ENCODE measurements at regions not wholly inside any gene's neighbourhood (a gene's known extent, or its start where the extent isn't known, plus 50 kb on each side); places are given as distances from the start of the nearest gene placed in this dataset.

DNA sequence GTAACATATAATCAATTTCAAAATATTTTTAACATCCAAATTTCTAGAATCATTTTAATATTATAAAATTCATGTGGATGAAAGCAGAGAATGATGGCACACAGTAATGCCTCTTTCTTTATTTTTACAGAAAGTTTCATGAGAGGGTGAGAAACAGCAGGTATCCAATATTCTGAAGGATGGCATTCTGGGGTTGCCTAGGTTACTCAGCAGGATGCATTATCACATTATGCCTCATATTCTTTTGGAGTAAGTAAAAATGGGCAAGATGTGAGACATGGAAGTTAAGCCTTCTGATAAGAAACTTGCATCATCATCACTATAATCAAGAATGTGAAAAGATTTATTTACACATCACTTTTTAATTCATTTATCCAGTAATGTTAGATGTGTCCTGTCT, 148.7 kb upstream of the PGR start:
- no peaks in the 10 kb centered on the region for H3K4me1 ChIP-seq (ENCODE audit: control insufficient read depth, extremely low read depth, insufficient read depth, low read length)
- no peak overlapping the region for H3K4me2 ChIP-seq (ENCODE audit: insufficient read depth, low read length)
- FAIRE-seq: no peak
- H3K27me3 ChIP-seq (ENCODE audit: control insufficient read depth in 2 of 2, insufficient read depth in 2 of 2, low read length in 2 of 2): no peaks in the 10 kb centered on the region
- no peak overlapping the region for H3K9ac ChIP-seq (replicated peaks; ENCODE audit: extremely low read depth, insufficient read depth, low read length)
- ChIA-PET CTCF (no interaction called here), POLR2A (no interaction called here)
- H3K36me3 ChIP-seq (ENCODE audit: control insufficient read depth in 2 of 2, extremely low read depth in 1 of 2, insufficient read depth in 2 of 2, low read length in 2 of 2): no peaks in the 10 kb centered on the region
- H3K79me2 ChIP-seq (ENCODE audit: control insufficient read depth, insufficient read depth, low read length): no peaks in the 10 kb centered on the region
- no peak for DNase-seq (ENCODE audit: low read depth, low spot score)
- no peaks in the 10 kb centered on the region for H3K9me3 ChIP-seq (replicated peaks; ENCODE audit: control insufficient read depth, insufficient read depth, low read length)
- BruUV-seq (replicated peaks): no TSS peak
- TF ChIP-seq GATA2 (IDR thresholded peaks at IDR 0.05; ENCODE audit: insufficient read depth, insufficient read length, low read depth, low read length) (no peak), POLR2A (IDR thresholded peaks at IDR 0.05; ENCODE audit: low read depth, low read length) (no peak), FOS (IDR thresholded peaks at IDR 0.05; ENCODE audit: borderline replicate concordance, insufficient read depth, low read length) (no peak)
- dilution Hi-C loops (cut with MboI; ENCODE audit: extremely low pct_ligation_motif_present, low sequenced_read_pairs) (no loop called here), intact Hi-C loops (cut with micrococcal nuclease) (no loop called here)
- no peak overlapping the region for H2AFZ ChIP-seq (ENCODE audit: low read depth, low read length)
- H3K27ac ChIP-seq (ENCODE audit: insufficient read depth, low read depth, low read length): no peak overlapping the region
- H3K9me1 ChIP-seq (replicated peaks; ENCODE audit: control insufficient read depth, extremely low read depth, insufficient read depth, low read length): no peaks in the 10 kb centered on the region
- H3K4me3 ChIP-seq (replicated peaks in 1 of 3; ENCODE audit: insufficient read depth in 1 of 3, low read depth in 1 of 3, low read length in 3 of 3): no peak overlapping the region
- H4K20me1 ChIP-seq (replicated peaks; ENCODE audit: control insufficient read depth, extremely low read depth, insufficient read depth, low read length): no peaks in the 10 kb centered on the region

DNA sequence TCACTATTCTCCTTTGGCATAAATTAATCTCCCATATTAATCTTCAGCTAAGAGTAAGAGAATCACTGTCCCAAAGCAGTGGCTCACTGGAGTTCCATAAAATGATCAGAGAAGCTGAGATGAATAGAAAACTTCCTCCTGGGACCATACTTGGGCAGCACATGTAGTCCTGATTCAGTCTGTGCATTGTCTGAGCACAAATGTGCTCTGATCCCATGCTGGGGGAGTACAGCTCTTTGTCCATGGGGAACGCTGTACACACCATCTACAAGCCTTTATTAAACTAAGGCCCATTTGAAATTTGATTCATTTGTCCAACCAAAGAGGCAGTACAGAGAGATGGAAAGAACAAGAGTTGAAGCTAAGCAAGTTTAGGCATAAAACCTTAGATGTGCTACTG, 147.4 kb upstream of the PGR start:
- H3K9me3 ChIP-seq (replicated peaks; ENCODE audit: control insufficient read depth, insufficient read depth, low read length): no peaks in the 10 kb centered on the region
- intact Hi-C loops (cut with micrococcal nuclease) (no loop called here), dilution Hi-C loops (cut with MboI; ENCODE audit: extremely low pct_ligation_motif_present, low sequenced_read_pairs) (no loop called here)
- H3K9ac ChIP-seq (replicated peaks; ENCODE audit: extremely low read depth, insufficient read depth, low read length): no peak overlapping the region
- no peak overlapping the region for H2AFZ ChIP-seq (ENCODE audit: low read depth, low read length)
- no TSS peak for BruUV-seq (replicated peaks)
- DNase-seq (ENCODE audit: low read depth, low spot score): no peak
- POLR2A ChIA-PET: no interaction called here
- TF ChIP-seq POLR2AphosphoS5 (IDR thresholded peaks at IDR 0.05; ENCODE audit: insufficient read depth, low read depth, low read length) (no peak), POLR2A (IDR thresholded peaks at IDR 0.05; ENCODE audit: low read depth, low read length) (no peak), JUN (IDR thresholded peaks at IDR 0.05; ENCODE audit: borderline replicate concordance, insufficient read depth, insufficient read length, low read depth) (no peak), EZH2 (IDR thresholded peaks at IDR 0.05; ENCODE audit: borderline replicate concordance, low read depth, low read length, severe bottlenecking) (no peak), GATA2 (IDR thresholded peaks at IDR 0.05; ENCODE audit: insufficient read depth, insufficient read length, low read depth, low read length) (no peak), FOS (IDR thresholded peaks at IDR 0.05; ENCODE audit: borderline replicate concordance, insufficient read depth, low read length) (no peak), MYC (IDR thresholded peaks at IDR 0.05; ENCODE audit: low read depth, low read length) (no peak)
- TF ChIP-seq, protein P1, sequence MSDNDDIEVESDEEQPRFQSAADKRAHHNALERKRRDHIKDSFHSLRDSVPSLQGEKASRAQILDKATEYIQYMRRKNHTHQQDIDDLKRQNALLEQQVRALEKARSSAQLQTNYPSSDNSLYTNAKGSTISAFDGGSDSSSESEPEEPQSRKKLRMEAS (IDR thresholded peaks at IDR 0.05; ENCODE audit: insufficient read depth, insufficient read length): no peak
- TF ChIP-seq, protein P2, sequence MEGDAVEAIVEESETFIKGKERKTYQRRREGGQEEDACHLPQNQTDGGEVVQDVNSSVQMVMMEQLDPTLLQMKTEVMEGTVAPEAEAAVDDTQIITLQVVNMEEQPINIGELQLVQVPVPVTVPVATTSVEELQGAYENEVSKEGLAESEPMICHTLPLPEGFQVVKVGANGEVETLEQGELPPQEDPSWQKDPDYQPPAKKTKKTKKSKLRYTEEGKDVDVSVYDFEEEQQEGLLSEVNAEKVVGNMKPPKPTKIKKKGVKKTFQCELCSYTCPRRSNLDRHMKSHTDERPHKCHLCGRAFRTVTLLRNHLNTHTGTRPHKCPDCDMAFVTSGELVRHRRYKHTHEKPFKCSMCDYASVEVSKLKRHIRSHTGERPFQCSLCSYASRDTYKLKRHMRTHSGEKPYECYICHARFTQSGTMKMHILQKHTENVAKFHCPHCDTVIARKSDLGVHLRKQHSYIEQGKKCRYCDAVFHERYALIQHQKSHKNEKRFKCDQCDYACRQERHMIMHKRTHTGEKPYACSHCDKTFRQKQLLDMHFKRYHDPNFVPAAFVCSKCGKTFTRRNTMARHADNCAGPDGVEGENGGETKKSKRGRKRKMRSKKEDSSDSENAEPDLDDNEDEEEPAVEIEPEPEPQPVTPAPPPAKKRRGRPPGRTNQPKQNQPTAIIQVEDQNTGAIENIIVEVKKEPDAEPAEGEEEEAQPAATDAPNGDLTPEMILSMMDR (IDR thresholded peaks at IDR 0.05; ENCODE audit: extremely low read depth in 1 of 2, insufficient read depth in 1 of 2, low read depth in 1 of 2, low read length in 2 of 2): no peak
- H3K27ac ChIP-seq (ENCODE audit: insufficient read depth, low read depth, low read length): no peak overlapping the region
- no peak overlapping the region for H3K4me3 ChIP-seq (replicated peaks in 1 of 3; ENCODE audit: insufficient read depth in 1 of 3, low read depth in 1 of 3, low read length in 3 of 3)
- no peaks in the 10 kb centered on the region for H3K36me3 ChIP-seq (ENCODE audit: control insufficient read depth in 2 of 2, extremely low read depth in 1 of 2, insufficient read depth in 2 of 2, low read length in 2 of 2)
- H4K20me1 ChIP-seq (replicated peaks; ENCODE audit: control insufficient read depth, extremely low read depth, insufficient read depth, low read length): no peaks in the 10 kb centered on the region
- H3K9me1 ChIP-seq (replicated peaks; ENCODE audit: control insufficient read depth, extremely low read depth, insufficient read depth, low read length): no peaks in the 10 kb centered on the region
- no peaks in the 10 kb centered on the region for H3K4me1 ChIP-seq (ENCODE audit: control insufficient read depth, extremely low read depth, insufficient read depth, low read length)
- no peaks in the 10 kb centered on the region for H3K27me3 ChIP-seq (ENCODE audit: control insufficient read depth in 2 of 2, insufficient read depth in 2 of 2, low read length in 2 of 2)
- no peaks in the 10 kb centered on the region for H3K79me2 ChIP-seq (ENCODE audit: control insufficient read depth, insufficient read depth, low read length)
- FAIRE-seq: no peak
- H3K4me2 ChIP-seq (ENCODE audit: insufficient read depth, low read length): no peak overlapping the region
- CTCF ChIA-PET: no interaction called here
